ENCODE measurements at regions not wholly inside any gene's neighbourhood (a gene's known extent, or its start where the extent isn't known, plus 50 kb on each side); places are given as distances from the start of the nearest gene placed in this dataset.
"Not testable (repeated sequence)": the region's sequence is repeated elsewhere in the genome, so short reads cannot be mapped to it uniquely, and the experiment has no call there.

- DNase-seq (no peak), ATAC-seq (no peak)
- H3K4me1 ChIP-seq = no peaks in the 10 kb centered on the region
- no peak overlapping the region for H3K27ac ChIP-seq
- intact Hi-C loops (cut with DNase I; ENCODE audit: low total_unique reads) = no loop called here
- TF ChIP-seq POLR2A (IDR thresholded peaks at IDR 0.05) = no peak
- TF ChIP-seq CTCF (IDR thresholded peaks at IDR 0.05 in 4 of 5, conservative IDR thresholded peaks at IDR 0.05 in 1 of 5) = no peak
- H3K27me3 ChIP-seq = no peaks in the 10 kb centered on the region
- in situ Hi-C loops (cut with MboI; ENCODE audit: low sequenced_read_pairs in 4 of 4) = no loop called here
- H3K4me3 ChIP-seq = no peak overlapping the region
- H3K36me3 ChIP-seq = no peaks in the 10 kb centered on the region
- no peaks in the 10 kb centered on the region for H3K9me3 ChIP-seq
Observed at GRCh38 chr7:125201002-125201401, 271.4 kb upstream of the POT1 start.

GRCh38 chr7:125197731-125198393 lies 268.2 kb upstream of the POT1 start:
- Histone ChIP-seq H3K36me3 (no peaks in the 10 kb centered on the region), H3K27me3 (no peaks in the 10 kb centered on the region), H3K27ac (no peak overlapping the region), H3K4me1 (no peaks in the 10 kb centered on the region), H3K9me3 (no peaks in the 10 kb centered on the region), H3K4me3 (no peak overlapping the region)
- DNase-seq (no peak), ATAC-seq (no peak)
- TF ChIP-seq POLR2A (IDR thresholded peaks at IDR 0.05) (no peak), CTCF (IDR thresholded peaks at IDR 0.05 in 4 of 5, conservative IDR thresholded peaks at IDR 0.05 in 1 of 5) (no peak)
- in situ Hi-C loops (cut with MboI; ENCODE audit: low sequenced_read_pairs in 4 of 4) (no loop called here), intact Hi-C loops (cut with DNase I; ENCODE audit: low total_unique reads) (no loop called here)

GRCh38 chr7:125195156-125195555 lies 265.5 kb upstream of the POT1 start:
- no peaks in the 10 kb centered on the region for H3K27me3 ChIP-seq
- TF ChIP-seq POLR2A (IDR thresholded peaks at IDR 0.05) (no peak), CTCF (IDR thresholded peaks at IDR 0.05 in 4 of 5, conservative IDR thresholded peaks at IDR 0.05 in 1 of 5) (no peak)
- in situ Hi-C loops (cut with MboI; ENCODE audit: low sequenced_read_pairs in 4 of 4) (no loop called here), intact Hi-C loops (cut with DNase I; ENCODE audit: low total_unique reads) (no loop called here)
- no peaks in the 10 kb centered on the region for H3K9me3 ChIP-seq
- DNase-seq (no peak), ATAC-seq (no peak)
- H3K4me3 ChIP-seq = no peak overlapping the region
- H3K36me3 ChIP-seq = no peaks in the 10 kb centered on the region
- H3K4me1 ChIP-seq = no peaks in the 10 kb centered on the region
- H3K27ac ChIP-seq = no peak overlapping the region

- TF ChIP-seq CTCF (IDR thresholded peaks at IDR 0.05 in 4 of 5, conservative IDR thresholded peaks at IDR 0.05 in 1 of 5) = no peak
- TF ChIP-seq POLR2A (IDR thresholded peaks at IDR 0.05) = no peak
- in situ Hi-C loops (cut with MboI; ENCODE audit: low sequenced_read_pairs in 4 of 4) (no loop called here), intact Hi-C loops (cut with DNase I; ENCODE audit: low total_unique reads) (no loop called here)
- Histone ChIP-seq H3K9me3 (no peaks in the 10 kb centered on the region), H3K4me3 (no peak overlapping the region), H3K27ac (no peak overlapping the region), H3K27me3 (no peaks in the 10 kb centered on the region), H3K4me1 (no peaks in the 10 kb centered on the region), H3K36me3 (no peaks in the 10 kb centered on the region)
- no peak for ATAC-seq
- no peak for DNase-seq
Observed at GRCh38 chr7:125193263-125193662, 263.6 kb upstream of the POT1 start.

DNA sequence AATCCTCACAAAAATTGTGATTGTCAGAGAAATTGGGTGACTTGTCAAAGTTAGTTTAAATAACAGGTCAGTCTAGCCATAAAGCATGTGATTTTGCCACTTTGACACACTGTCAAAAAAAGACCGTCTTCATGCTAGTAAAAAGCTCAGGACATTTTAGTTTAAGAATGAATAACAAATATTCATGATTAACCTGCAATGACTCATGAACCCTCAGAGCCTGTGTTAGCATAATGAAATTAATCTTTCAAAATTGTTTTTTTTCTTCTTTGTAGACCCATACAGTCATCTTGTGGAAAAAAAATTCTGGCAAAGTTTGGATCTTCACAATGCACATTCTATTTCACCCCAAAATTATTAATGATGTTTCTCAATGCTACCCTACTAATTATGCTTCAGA lies 255.2 kb upstream of the POT1 start:
- no peak for DNase-seq
- ATAC-seq = no peak
- in situ Hi-C loops (cut with MboI; ENCODE audit: low sequenced_read_pairs in 4 of 4) = no loop called here
- Histone ChIP-seq H3K27ac (no peak overlapping the region), H3K27me3 (no peaks in the 10 kb centered on the region), H3K4me1 (no peaks in the 10 kb centered on the region), H3K36me3 (no peaks in the 10 kb centered on the region), H3K9me3 (no peaks in the 10 kb centered on the region), H3K4me3 (no peak overlapping the region)
- intact Hi-C loops (cut with DNase I; ENCODE audit: low total_unique reads) = no loop called here
- TF ChIP-seq POLR2A (IDR thresholded peaks at IDR 0.05) (no peak), CTCF (IDR thresholded peaks at IDR 0.05 in 4 of 5, conservative IDR thresholded peaks at IDR 0.05 in 1 of 5) (no peak)

DNA sequence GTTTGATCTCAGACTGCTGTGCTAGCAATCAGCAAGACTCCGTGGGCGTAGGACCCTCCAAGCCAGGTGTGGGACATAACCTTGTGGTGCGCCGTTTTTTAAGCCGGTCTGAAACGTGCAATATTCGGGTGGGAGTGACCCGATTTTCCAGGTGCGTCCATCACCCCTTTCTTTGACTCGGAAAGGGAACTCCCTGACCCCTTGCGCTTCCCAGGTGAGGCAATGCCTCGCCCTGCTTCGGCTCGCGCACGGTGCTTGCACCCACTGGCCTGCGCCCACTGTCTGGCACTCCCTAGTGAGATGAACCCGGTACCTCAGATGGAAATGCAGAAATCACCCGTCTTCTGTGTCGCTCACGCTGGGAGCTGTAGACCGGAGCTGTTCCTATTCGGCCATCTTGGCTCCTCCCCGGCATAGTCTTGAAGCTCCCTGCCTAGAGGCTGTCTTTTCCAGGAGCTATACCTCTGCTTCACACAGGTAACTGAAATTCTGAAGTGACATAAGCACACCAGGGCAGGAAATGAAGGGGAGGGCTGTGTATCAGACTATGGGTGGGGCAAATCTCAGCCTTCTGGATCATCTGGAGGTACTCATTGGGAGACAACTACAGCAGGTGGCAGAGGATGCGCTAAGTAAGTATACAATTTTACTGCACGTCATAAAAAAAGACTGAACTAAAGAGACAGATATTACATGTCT lies 252.1 kb upstream of the POT1 start:
- in situ Hi-C loops (cut with MboI; ENCODE audit: low sequenced_read_pairs in 4 of 4); DNase-seq; intact Hi-C loops (cut with DNase I; ENCODE audit: low total_unique reads); H3K27ac ChIP-seq; ATAC-seq; H3K9me3 ChIP-seq; H3K4me1 ChIP-seq; H3K27me3 ChIP-seq; H3K4me3 ChIP-seq; H3K36me3 ChIP-seq: not testable (repeated sequence)

All from gastrocnemius medialis (tissue), 4 donors.